ENCODE measurements at regions not wholly inside any gene's neighbourhood (a gene's known extent, or its start where the extent isn't known, plus 50 kb on each side); places are given as distances from the start of the nearest gene placed in this dataset.

DNA sequence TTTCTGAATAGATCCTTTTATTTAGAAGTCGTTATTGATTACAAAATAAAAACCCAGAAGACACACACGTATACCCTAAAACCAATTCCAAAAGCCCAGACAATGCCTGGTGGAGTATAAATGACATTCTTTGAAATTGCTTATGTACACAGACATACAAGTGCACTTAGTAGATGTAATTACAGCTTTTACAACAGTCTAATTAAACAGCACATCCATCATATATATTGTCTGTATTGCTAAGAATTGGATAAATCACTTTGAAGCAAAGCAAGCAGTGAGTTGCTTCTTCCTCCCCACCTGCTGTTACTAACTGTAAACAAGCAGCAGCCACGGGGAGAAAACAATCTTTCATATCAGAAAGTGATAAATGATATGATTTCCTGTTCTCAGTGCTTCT is 645.7 kb downstream of the TLL1 start:
- in situ Hi-C loops (cut with HindIII; ENCODE audit: low pct_unique_long_range_greater_than_20kb, low sequenced_read_pairs): no loop called here
- DNase-seq (ENCODE audit: low read depth): no peak

- DNase-seq (ENCODE audit: low read depth): no peak
- in situ Hi-C loops (cut with HindIII; ENCODE audit: low pct_unique_long_range_greater_than_20kb, low sequenced_read_pairs): no loop called here
Measured at GRCh38 chr4:166519774-166520173, 646.7 kb downstream of the TLL1 start.

GRCh38 chr4:166527500-166527899 is 654.5 kb downstream of the TLL1 start:
- in situ Hi-C loops (cut with HindIII; ENCODE audit: low pct_unique_long_range_greater_than_20kb, low sequenced_read_pairs): no loop called here
- no peak for DNase-seq (ENCODE audit: low read depth)

DNA sequence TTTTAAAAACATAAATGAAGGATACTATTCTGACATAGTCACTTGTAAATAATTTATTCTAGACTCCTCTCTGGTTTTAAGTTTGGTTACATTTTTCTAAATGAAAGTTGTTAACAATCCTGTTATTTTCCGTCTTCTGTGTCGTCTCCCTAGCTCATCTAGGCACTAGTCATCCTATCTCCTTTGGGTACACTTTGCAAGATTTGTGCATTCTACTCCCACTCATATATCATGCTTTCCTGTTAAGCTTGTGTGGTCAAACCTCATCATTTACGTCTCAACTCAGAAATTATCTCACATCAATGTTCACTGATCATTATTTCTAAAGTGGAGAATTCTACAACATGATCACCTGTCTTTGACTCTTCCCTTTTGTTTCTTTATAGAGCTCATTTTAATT is 658.7 kb downstream of the TLL1 start:
- in situ Hi-C loops (cut with HindIII; ENCODE audit: low pct_unique_long_range_greater_than_20kb, low sequenced_read_pairs): no loop called here
- DNase-seq (ENCODE audit: low read depth): no peak

DNA sequence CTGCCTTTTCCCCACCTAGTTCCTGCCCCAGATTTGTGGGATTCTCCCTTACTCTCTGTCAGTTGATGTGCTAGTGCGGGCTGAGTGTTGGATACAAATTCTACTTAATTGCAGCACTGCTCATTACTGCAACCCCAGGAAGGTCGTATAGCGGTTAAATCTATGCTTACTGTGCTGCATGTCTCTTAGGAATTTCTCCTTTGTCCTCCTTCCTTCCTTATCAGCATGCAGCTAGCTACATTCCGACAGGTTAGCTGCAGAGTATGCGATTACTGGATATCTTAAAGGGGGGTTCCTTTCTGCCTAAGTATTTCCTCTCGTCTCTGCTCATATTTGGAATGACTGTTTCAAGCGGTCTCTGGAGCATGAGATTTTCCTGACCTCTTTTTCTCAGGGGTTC is 662.8 kb downstream of the TLL1 start:
- in situ Hi-C loops (cut with HindIII; ENCODE audit: low pct_unique_long_range_greater_than_20kb, low sequenced_read_pairs): no loop called here
- no peak for DNase-seq (ENCODE audit: low read depth)

GRCh38 chr4:166538491-166539005 is 665.5 kb downstream of the TLL1 start:
- in situ Hi-C loops (cut with HindIII; ENCODE audit: low pct_unique_long_range_greater_than_20kb, low sequenced_read_pairs): no loop called here
- no peak for DNase-seq (ENCODE audit: low read depth)

- no peak for DNase-seq (ENCODE audit: low read depth)
- in situ Hi-C loops (cut with HindIII; ENCODE audit: low pct_unique_long_range_greater_than_20kb, low sequenced_read_pairs): no loop called here
Measured at GRCh38 chr4:166546009-166546408, 673.0 kb downstream of the TLL1 start.

DNA sequence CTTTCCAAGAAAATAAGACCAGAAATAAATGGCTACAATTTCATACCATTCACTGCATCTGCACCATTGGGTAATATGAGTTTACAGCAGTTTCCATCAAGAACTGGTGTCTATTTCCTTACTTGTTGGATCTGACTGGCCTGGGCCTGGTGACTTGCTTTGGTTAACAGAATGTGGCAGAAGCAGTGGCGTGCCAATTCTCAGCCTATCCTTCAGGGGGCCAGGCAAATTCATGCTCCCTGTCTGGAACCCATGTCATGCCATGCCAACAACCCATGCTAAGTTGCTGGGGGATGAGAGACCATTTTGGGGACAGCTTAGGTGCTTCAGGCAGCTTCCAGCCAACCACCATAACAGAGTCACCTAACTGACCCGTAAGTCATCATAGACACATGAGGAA is 656.7 kb downstream of the SPOCK3 start:
- in situ Hi-C loops (cut with HindIII; ENCODE audit: low pct_unique_long_range_greater_than_20kb, low sequenced_read_pairs): no loop called here
- no peak for DNase-seq (ENCODE audit: low read depth)

DNA sequence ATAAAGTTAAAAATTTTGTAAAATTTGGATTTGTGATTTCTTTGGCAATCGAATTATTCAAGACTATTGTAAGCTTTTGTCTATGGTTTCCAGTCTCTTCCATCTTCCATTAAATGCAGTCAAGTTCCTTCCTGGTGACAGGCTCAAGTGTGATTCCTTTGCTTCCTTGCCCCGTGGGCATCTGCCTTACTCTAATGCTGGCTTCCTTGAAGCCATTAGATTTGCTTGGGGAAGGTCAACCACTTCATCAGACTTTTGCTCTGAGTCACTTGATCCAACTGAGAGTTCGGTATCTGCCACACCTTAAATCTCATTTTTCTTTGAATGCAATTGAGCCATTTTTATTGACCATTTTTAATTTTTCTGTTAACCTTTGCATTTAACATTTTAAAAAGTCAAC is 648.8 kb downstream of the SPOCK3 start:
- in situ Hi-C loops (cut with HindIII; ENCODE audit: low pct_unique_long_range_greater_than_20kb, low sequenced_read_pairs): no loop called here
- no peak for DNase-seq (ENCODE audit: low read depth)

DNA sequence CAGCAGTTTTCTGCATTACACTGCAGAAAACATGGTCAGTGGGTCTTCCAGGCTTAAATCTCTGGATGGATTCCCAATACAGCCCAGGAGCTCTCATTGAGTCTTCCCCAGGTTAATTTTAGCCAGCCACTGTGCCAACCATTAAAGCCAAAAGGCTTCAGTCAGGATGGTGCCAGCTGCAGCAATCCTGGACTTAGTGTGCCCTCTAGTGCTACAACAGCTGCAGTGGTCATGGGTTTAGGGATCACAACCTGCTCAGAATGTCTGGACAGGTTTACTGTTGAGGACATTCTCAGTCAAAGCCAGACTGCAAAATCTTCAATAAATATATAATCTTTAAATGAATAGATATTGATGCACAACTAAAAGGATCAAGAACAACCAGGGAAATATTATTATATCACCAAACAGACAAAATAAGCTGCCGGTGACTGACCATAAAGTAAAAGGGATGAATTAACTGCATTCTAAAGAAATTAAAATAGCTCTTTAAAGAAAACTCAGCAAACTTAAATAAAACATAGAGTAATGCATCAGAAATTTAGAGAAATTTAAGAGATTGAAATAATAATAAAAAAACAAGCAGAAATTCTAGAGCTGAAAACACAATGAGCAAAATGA is 639.9 kb downstream of the SPOCK3 start:
- in situ Hi-C loops (cut with HindIII; ENCODE audit: low pct_unique_long_range_greater_than_20kb, low sequenced_read_pairs): no loop called here

DNA sequence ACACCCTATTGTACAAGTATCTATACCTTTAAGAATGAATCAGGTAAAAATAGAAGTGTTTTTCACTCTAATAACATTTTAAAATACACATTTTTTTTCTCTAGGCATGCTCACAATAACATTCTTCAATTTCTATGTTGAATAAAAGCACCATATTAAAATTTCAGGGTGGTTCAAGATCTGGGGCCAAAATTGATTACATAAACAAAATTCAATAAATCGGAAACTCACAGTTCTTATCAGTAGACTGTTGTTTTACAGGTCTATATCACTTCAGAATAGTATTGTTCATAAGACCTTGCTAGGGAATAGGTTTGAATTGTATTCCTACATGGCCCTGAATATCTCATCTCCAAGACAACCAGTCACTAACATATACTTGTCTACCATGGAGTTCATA is 634.0 kb downstream of the SPOCK3 start:
- in situ Hi-C loops (cut with HindIII; ENCODE audit: low pct_unique_long_range_greater_than_20kb, low sequenced_read_pairs): no loop called here
- no peak for DNase-seq (ENCODE audit: low read depth)

More for the DNA sequence above, 639.9 kb downstream of the SPOCK3 start:
- peak; percentile 2 for DNase-seq (ENCODE audit: low read depth)

GRCh38 chr4:166602068-166602467 is 632.2 kb downstream of the SPOCK3 start:
- in situ Hi-C loops (cut with HindIII; ENCODE audit: low pct_unique_long_range_greater_than_20kb, low sequenced_read_pairs): no loop called here
- no peak for DNase-seq (ENCODE audit: low read depth)

- DNase-seq (ENCODE audit: low read depth): no peak
- in situ Hi-C loops (cut with HindIII; ENCODE audit: low pct_unique_long_range_greater_than_20kb, low sequenced_read_pairs): no loop called here
Measured at GRCh38 chr4:166622425-166622977, 611.8 kb downstream of the SPOCK3 start.

- in situ Hi-C loops (cut with HindIII; ENCODE audit: low pct_unique_long_range_greater_than_20kb, low sequenced_read_pairs): no loop called here
- no peak for DNase-seq (ENCODE audit: low read depth)
Measured at GRCh38 chr4:166625018-166625637, 609.2 kb downstream of the SPOCK3 start.

DNA sequence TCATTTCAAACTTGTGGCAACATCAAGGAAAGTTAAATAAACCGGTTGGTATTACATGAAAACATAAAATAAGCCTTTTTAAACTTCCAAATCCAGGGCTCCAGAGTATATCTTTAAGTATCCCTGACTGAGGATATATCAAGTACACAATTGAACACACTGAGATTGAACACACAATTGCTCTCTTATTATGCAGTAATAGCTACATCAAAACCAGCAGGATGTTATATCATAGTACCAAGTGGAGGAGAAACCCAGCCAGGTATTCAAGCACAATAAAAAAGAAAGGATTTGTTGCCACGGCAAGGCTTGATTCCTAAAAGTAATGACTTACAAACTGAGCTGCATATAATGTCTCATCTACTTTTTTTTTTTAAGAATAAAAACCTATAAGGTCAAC is 605.8 kb downstream of the SPOCK3 start:
- no peak for DNase-seq (ENCODE audit: low read depth)
- in situ Hi-C loops (cut with HindIII; ENCODE audit: low pct_unique_long_range_greater_than_20kb, low sequenced_read_pairs): no loop called here

DNA sequence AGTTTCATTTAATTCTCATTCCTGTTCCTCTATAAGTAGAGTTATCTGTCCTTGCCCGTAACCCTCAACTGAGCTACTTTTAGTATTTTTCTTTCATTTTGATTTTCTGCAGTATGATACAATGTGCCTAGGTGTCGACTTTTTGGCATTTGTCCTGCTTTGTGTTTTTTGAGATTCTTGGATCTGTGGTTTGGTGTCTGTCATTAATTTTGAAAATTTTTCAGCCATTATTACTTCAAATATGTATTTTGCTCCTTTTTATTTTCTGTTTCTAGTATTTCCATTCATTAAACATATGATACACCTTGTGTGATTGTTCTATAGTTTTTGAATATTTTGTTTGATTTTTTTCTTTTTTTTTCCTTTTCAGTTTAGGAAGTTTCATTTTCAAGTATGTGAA is 598.9 kb downstream of the SPOCK3 start:
- in situ Hi-C loops (cut with HindIII; ENCODE audit: low pct_unique_long_range_greater_than_20kb, low sequenced_read_pairs): no loop called here
- DNase-seq (ENCODE audit: low read depth): no peak

DNA sequence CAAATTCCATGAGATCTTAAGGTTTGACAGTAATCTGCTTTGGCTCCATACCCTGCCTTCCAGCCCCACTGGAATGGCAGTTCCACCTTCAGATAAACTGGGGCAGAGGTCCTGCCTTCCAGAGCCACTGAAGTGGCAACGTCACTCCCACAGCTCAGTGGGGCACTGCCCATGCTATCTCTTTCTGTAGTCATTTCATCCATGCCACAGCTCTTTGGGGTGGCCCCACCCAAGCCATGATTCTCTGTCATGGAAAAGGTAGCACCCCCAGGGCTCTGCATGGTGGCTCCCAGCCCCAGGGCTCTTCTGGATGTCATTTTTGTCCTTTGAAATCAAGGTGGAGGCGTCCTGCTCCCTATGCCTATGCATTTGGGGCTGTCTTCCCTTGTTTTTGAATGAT is 596.5 kb downstream of the SPOCK3 start:
- DNase-seq (ENCODE audit: low read depth): no peak
- in situ Hi-C loops (cut with HindIII; ENCODE audit: low pct_unique_long_range_greater_than_20kb, low sequenced_read_pairs): no loop called here

DNA sequence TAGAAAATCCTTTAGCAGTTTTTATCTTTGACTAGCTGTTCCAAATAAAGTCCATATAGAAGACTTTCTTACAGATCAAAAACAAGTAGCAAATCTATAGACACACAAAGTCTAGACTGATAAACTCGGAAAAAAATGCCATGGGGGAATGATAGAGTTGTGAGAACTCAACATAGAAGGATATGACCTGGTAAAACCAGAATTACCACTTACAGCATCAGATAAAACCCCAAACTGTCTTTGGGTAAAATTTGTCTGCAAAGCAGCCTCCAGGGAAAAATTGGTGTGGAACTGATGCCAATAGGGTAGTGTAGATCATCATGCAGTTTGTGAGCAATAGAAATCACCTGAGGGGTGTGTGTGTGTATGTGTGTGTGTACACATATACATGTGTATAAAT is 579.1 kb downstream of the SPOCK3 start:
- DNase-seq (ENCODE audit: low read depth): no peak

GRCh38 chr4:166655705-166656104 is 578.6 kb downstream of the SPOCK3 start:
- no peak for DNase-seq (ENCODE audit: low read depth)
- in situ Hi-C loops (cut with HindIII; ENCODE audit: low pct_unique_long_range_greater_than_20kb, low sequenced_read_pairs): no loop called here

More for the DNA sequence above, 579.1 kb downstream of the SPOCK3 start:
- in situ Hi-C loops (cut with HindIII; ENCODE audit: low pct_unique_long_range_greater_than_20kb, low sequenced_read_pairs): no loop called here

DNA sequence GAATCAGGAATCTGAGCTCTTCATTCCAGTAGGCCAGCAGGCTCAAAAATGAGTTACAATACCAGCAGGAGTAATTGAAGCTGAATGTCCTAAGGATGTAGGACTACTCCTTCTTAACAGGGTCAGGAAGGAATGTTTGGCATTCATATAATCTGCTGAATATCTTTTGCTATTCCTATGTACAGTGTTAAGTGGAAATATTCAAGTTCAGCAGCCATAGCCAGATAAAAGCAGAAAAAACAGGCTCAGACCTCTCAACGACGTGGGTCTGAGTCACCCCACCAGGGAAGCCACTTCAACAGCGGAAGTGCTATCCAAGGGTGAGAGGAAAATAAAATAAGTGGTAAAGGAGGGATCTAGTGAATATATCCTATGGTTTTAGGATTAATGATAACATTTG is 577.0 kb downstream of the SPOCK3 start:
- no peak for DNase-seq (ENCODE audit: low read depth)
- in situ Hi-C loops (cut with HindIII; ENCODE audit: low pct_unique_long_range_greater_than_20kb, low sequenced_read_pairs): no loop called here
